ENCODE measurements at regions not wholly inside any gene's neighbourhood (a gene's known extent, or its start where the extent isn't known, plus 50 kb on each side); places are given as distances from the start of the nearest gene placed in this dataset.

DNA sequence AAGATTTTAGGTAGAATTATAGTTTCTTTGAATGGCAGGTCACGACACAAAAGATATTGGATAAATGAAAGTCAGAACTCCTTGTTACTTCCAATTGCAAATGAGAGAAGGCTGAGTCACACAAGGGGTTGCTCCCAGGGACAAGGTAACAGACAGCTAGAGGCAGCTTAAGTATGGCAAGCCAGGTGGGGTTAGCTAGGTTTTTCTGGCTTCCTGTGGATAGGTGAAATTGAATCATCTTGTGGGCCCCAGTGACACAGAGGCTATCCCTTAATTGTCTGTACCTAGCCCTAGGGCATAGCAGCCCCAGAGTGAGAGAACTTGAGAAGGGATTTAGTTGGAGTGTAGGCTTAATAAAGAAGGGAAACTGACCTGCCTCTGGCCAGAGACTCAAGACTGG is 407.7 kb upstream of the SLC8A1 start:
- TF ChIP-seq, protein P1, sequence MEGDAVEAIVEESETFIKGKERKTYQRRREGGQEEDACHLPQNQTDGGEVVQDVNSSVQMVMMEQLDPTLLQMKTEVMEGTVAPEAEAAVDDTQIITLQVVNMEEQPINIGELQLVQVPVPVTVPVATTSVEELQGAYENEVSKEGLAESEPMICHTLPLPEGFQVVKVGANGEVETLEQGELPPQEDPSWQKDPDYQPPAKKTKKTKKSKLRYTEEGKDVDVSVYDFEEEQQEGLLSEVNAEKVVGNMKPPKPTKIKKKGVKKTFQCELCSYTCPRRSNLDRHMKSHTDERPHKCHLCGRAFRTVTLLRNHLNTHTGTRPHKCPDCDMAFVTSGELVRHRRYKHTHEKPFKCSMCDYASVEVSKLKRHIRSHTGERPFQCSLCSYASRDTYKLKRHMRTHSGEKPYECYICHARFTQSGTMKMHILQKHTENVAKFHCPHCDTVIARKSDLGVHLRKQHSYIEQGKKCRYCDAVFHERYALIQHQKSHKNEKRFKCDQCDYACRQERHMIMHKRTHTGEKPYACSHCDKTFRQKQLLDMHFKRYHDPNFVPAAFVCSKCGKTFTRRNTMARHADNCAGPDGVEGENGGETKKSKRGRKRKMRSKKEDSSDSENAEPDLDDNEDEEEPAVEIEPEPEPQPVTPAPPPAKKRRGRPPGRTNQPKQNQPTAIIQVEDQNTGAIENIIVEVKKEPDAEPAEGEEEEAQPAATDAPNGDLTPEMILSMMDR (IDR thresholded peaks at IDR 0.05; ENCODE audit: low read depth, low read length), result no peak
- no peak overlapping the region for H3K4me3 ChIP-seq (replicated peaks in 1 of 2; ENCODE audit: low read depth in 2 of 2, low read length in 2 of 2)

DNA sequence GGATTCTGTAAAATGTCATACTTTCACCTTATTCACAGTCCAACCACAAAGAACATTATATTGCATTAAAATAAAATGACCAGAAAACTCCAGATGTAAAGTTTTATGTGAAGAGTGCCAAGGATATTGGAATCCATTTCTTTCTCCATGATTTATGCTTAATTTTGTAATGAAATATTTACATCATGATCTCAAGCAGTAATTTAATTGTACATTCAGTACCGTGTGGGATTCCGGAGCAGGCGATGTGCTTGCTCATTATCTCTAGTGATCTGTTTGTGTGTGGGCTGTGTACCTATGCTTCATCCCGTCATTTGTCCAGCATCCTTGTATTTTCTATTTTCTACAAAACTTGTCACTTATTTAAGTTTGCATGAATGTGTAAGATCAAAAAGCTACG is 415.9 kb upstream of the SLC8A1 start:
- no peak for DNase-seq (ENCODE audit: low read depth in 2 of 2)
- H3K4me3 ChIP-seq (replicated peaks in 1 of 2; ENCODE audit: low read depth in 2 of 2, low read length in 2 of 2), result no peak overlapping the region
- TF ChIP-seq, protein P1 (IDR thresholded peaks at IDR 0.05; ENCODE audit: low read depth, low read length), result no peak

More for the DNA sequence above, 407.7 kb upstream of the SLC8A1 start:
- no peak for DNase-seq (ENCODE audit: low read depth in 2 of 2)

DNA sequence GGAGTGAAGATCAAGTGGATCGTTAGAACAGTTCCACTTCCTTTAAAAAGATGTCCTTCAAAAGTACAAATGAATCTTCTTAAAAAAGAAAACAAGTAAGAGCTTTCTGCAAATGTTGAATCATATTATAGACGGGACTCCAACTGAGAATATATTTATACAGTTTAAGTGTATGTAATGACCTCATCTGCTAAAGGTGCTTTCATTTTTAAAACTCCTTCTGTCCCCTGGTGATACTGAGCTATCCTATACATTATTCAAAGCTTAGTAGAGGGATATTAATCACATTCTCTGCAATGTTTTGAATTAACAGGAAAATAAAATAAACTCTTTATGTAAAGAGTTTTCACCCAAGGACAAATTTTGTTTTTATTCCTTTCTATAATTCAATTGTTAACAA is 420.7 kb upstream of the SLC8A1 start:
- H3K4me3 ChIP-seq (replicated peaks in 1 of 2; ENCODE audit: low read depth in 2 of 2, low read length in 2 of 2), result no peak overlapping the region
- TF ChIP-seq, protein P1 (IDR thresholded peaks at IDR 0.05; ENCODE audit: low read depth, low read length), result no peak
- DNase-seq (ENCODE audit: low read depth in 2 of 2), result no peak

DNA sequence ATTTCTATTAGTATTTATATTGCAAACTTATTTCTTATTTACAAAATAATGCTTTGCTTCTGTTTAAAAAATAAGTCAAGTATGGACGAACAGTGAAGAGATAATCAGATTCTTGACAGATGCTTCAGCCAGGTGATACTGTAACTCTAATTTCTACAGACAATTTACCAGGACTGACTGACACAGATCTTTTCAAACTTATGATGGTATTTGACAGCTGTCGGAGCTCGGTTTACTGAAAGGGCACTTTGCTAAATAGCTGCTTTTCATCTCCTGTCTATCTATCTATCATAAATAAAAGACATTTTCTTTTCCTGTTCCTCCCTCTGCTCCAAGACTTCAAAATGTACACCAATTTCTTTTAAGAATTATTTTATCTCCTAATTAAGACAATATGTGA is 422.5 kb upstream of the SLC8A1 start:
- TF ChIP-seq, protein P1 (IDR thresholded peaks at IDR 0.05; ENCODE audit: low read depth, low read length), result no peak
- DNase-seq (ENCODE audit: low read depth in 2 of 2), result no peak
- no peak overlapping the region for H3K4me3 ChIP-seq (replicated peaks in 1 of 2; ENCODE audit: low read depth in 2 of 2, low read length in 2 of 2)

DNA sequence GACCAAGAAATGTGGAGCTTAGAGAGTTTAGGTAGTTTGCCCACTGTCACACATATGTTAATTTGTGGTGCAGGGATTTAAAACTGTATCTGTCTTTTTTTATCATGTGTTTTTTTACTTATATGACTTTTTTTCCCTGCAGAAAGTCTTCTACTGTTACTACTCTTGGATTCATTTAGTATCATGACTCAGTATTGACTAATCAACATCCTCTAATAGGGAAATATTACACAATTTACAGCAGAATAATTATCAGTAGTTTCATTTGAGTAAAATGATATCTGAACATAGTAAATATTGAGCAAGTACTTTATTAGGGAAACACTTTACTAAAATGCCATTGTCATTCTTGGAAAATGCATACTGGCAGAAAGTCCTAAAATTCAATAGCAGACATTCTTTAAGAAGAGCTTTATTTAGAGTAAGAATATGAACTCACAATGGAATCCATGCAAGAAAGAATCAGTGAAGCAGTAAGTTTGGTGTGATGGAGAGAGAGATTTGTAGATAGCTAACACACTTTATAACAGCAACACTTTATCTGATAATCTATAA is 425.9 kb upstream of the SLC8A1 start:
- TF ChIP-seq, protein P1 (IDR thresholded peaks at IDR 0.05; ENCODE audit: low read depth, low read length), result no peak
- DNase-seq (ENCODE audit: low read depth in 2 of 2), result peak; percentile 6 to 24
- no peak overlapping the region for H3K4me3 ChIP-seq (replicated peaks in 1 of 2; ENCODE audit: low read depth in 2 of 2, low read length in 2 of 2)

DNA sequence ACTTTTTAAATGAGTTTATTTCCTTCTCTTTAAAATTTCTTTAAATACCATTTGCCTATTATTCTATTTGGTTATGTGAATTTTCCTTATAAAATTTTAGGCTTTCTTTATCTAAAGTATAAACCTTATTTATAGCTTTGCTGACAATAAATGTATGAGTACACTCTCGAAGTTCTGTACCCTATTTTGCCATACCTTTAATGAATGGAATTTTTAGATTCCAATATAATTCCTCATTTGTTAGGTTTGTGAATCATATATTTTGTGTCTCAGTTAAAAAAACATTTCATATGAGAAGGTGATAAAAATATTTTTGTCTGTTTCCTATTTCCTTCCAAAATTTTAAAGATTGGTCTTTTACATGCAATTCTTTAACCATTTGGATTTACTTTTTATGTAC is 427.4 kb upstream of the SLC8A1 start:
- TF ChIP-seq, protein P1 (IDR thresholded peaks at IDR 0.05; ENCODE audit: low read depth, low read length), result no peak
- peak in 1 of 2 donors; percentile 22 for DNase-seq (ENCODE audit: low read depth in 2 of 2)
- no peak overlapping the region for H3K4me3 ChIP-seq (replicated peaks in 1 of 2; ENCODE audit: low read depth in 2 of 2, low read length in 2 of 2)

DNA sequence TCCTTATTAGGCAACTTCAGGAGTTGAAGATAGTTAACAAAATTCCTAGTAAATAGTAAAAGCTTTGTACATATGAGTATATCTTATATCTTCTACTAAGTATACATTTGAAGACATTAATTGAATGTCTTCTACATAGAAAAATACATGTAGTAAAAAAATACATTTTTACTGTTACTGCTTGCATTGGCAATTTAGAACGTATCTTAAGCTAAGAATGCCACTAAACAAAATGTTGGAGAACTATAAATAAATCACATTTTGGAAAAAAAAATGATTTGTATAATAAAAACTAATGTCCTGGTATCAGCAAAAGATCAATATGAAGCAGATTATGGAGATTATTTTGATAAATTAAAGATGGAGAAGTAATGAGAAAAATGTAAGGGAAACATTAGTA is 434.2 kb upstream of the SLC8A1 start:
- no peak for DNase-seq (ENCODE audit: low read depth in 2 of 2)
- H3K4me3 ChIP-seq (replicated peaks in 1 of 2; ENCODE audit: low read depth in 2 of 2, low read length in 2 of 2), result no peak overlapping the region
- TF ChIP-seq, protein P1 (IDR thresholded peaks at IDR 0.05; ENCODE audit: low read depth, low read length), result no peak

Data from cardiac fibroblast (primary cell).